Muscle of arm (tissue), 1 donor: ENCODE measurements at regions not wholly inside any gene's neighbourhood (a gene's known extent, or its start where the extent isn't known, plus 50 kb on each side); places are given as distances from the start of the nearest gene placed in this dataset.
A peak's percentile ranks its signal among the peaks of the same experiment; 100 is the strongest.

Experiments
- DNase-seq: peaks from one replicate; pipeline ENCODE4 v3.0.0-alpha.2; 2013

DNA sequence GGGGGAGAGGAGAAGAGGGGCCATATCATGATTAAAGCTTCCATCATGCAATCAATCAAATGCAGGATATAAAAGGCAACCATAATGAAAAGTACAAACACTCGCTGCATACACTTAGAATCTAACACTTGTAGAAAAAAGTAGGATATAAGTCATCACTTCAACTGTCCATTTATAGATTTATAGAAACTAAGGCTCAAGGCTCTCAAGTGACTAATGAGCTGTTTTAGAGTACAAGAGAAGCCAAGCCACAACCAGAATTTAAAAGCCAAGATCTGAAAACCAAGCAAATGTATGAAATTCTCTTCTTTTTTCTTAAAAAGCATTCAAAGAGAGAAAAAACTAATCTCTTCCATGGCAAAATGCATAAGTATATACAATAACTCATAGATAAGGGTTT is 160.2 kb upstream of the BLID start:
- no peak for DNase-seq

DNA sequence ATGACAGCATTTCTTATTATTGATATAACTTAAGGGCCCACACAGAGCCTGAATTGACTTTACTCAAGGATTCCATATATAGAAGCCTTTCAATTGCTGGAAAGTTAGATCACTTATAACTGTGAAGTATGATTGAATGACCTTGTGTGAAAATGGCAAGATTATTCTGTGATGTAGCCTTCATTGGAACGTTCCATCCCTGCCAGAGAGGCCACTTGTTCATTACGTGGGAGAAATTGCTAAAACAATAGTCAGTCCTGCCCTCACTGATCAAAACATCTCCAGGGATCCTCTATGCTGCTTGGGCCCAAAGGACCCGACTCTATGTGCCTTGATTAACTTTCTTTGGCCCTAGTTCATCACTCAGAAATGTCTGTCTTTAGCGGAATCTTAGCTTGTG is 159.5 kb upstream of the BLID start:
- no peak for DNase-seq

DNA sequence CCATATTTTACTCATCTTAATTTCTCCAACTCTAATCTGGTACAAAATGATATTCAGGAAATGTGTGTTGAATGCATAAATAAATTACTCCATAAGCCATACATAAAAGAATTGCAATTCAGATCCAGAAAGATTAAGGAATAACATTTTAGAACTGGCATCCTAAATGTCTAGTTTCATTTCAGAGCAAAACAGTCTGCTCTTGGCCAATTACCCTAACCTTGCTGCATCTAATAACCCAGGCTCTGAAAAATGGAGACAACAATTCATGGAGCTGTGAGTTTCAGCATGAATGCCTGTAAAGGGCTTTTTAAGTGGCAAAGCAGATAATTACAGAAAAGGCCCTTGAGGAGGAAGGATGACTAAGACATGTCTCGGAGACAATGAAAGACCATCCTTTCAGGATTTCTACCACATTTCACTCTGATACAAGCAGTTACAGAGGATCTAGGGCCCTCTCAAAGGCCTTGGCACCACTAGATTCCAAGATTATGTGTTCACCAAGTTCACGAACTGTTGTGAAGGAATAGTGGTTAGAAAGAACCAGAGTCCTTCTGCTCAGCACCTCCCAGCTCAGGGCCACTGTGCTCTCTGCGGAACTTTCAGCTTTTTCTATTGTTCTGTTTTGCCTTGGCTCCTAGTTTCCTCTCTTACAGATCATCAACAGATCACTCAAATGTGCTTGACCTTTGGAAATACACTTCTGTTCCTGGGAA is 157.6 kb upstream of the BLID start:
- DNase-seq, result no peak

DNA sequence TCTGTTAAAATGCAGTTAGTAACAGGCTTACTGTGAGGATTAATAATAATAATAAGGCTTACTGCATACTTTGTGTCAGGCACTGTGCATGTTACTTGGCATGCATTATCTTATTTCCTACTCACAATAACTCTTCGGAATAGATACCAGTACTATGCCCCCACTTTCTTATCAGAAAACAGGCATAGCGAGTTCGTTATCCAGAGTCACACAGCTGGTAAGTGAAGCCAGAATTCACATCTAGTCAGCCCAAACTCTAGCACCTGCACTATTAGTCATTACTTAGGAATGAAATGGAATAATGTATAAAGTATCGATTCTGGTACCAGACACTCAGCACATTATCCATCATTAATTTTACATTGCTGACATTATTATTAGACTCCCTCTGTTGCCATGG is 155.7 kb upstream of the BLID start:
- DNase-seq, result no peak

DNA sequence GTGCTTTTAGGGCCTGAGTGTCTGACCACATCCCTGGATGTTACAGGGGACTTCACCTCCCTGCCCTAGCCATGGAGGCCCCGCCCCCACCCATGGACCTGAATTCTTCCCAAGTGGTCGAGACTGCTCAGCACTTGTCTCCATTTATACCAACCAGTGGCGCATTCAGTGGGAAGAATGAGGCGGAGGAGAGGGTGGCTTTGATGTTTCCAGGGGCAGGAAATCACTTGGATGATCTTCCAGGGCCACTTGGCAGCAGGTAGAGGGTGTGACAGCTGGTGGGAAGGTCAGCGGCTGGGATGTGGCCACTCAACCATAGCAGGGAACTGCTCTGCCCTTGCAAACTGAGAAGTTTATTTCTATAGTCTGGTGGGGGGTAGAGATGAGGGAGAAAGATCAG is 155.1 kb upstream of the BLID start:
- no peak for DNase-seq

DNA sequence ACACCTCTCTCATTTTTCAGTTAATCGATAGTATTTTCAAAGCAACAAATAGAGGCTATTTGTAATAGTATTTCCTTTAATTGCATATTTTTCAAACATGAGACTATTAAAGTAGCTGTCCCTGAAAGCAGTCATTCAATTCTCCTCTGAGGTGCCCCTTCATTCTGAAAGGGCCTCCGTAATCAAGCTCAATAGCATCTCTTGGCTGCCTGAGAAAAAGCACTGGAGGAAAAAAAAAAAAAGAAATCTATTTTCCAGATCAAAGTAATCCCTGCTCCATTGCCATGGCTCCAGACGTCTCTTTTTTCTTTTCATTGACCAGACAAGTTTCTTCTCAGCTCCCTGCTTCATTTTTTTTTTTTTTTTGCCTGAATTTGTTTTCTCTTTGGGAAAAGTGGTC is 154.5 kb upstream of the BLID start:
- DNase-seq, result no peak

DNA sequence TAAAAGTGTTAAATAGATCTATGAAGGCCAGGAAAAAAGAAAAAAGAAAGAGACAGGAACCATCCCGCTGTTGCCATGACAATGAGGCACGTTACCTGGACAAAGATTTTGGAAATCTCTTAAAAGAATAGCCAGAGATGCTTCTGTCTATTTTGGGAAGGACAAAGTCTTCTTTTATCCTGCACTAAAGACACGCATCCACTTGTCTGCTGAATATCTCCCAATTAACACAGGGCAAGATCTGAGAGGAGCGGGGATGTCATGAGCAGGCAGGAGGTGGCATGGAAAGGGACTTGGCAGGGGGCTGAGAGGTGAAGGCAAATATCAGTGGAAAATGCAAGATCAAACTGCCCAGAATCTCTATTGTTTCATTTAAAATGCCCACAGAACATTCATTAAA is 153.8 kb upstream of the BLID start:
- no peak for DNase-seq

DNA sequence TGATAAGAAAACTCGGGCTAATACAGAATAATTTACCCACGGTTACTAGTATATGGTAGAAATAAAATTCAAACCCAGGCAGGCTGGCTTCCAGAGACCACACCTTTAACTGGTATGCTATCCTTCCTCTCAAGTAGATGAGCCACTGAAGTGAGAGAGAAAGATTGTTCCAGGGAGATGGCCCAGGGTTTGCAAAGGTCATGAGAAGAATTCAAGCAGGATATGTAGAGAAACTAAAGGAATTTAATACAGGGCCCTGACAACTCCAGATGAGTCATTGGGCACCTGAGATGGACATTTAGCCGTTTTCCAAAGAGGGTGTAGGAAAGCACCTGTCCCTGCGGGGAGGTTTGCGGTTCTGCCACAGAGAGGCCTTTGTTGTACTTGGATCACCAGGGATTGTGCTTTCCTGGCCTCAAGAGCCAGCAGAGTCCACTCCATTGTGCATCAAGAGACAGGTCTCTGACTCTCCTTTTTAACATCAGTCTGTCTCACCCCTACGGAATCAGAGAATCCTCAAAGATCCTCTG is 152.7 kb upstream of the BLID start:
- DNase-seq, result no peak

DNA sequence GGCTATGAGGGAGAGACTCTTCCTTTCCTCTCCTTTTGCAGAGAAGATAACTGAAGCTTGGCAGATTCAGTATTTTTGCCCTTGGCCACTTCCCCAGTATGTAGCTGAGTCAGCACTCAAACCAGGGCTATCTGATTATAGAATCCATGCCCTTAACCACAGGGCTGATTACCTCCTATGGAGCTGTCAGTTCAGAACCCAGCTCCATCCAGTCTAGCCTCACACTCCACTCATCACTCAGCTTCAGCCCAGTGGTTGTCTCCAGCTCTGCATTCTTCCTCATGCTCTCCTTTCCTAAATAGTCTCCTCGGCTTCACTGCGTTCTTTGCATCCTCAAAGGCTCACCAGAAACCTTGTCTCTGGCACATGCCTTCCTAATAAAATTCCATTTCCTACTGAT is 151.6 kb upstream of the BLID start:
- no peak for DNase-seq

DNA sequence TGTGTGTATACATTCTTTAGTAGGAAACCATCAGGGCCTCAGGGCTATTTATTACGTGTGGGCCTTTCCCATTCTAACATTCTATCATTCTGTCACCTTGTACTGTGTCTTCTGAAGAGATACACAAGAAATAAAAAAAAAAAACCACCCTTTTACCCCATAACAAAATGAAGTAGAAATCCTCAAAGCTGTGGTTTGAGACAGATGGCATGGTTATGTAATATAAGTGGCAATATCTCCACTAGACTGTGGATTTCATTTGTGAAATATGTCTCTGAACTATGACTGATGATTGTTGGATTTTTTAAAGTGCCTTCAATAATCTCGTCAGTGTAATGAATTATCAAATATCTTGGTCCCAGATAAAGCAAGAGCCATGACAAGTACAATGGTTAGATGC is 150.0 kb upstream of the BLID start:
- no peak for DNase-seq

DNA sequence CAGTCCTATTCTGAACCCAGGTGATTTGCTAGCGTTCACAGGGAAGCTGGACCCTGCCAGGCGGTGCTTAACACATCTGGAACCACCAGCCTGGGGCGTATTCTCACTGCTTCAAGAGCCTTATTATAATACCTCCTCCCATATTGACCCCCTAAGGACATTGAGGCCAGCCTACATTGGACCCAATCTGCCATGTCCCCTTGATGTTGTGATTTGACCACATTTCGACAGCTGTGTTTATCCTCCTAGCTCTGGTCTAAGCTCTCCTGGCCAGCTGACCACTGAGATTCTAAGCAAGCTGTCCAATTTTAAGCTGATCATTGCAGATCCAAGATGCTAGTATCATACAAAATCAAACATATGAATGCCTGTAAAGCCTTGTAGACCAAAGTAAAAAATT is 148.1 kb upstream of the BLID start:
- DNase-seq, result no peak

DNA sequence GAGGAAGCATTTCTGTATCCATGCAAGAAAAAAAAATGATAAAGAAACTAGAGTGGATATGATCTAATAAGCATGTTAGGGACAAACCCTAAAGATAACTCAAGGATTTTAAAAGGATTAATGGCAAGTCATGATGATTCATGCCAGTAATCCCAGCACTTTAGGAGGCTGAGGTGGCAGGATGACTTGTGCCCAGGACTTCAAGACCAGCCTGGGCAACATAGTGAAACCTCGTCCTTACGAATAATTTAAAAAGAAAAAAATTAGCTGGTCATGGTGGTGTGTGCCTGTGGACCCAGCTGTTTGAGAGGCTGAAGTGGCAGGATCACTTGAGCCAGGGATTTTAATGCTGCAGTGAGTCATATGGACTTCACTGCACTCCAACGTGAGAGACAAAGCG is 145.5 kb upstream of the BLID start:
- no peak for DNase-seq

DNA sequence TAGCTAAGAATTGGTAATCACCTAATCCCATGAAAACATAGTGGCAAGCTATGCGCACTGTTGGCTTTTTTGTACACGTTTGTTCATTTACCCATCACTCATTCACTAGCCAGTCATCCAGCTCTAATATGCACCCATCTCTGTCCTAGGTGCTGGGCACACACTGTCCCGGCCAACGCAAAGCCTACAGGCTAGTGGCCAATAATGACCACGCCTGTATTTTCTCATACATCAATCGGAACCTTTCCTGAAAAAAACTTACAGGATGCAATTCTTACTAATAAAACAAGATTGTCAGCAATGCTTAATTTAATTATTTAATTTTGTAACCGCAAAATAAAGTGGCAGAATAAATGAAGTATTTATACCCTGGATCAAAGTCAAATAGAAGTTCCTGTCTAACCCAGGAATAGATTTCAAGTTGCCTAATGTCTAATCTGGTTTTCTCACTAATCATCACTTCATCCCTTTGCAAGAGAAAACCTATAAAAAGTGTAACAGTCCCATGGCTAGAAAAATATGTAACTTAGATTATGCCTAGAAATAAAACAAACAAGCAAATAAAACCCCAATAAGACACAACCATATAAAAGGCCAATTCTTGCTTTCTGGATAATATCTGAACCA is 143.3 kb upstream of the BLID start:
- no peak for DNase-seq

DNA sequence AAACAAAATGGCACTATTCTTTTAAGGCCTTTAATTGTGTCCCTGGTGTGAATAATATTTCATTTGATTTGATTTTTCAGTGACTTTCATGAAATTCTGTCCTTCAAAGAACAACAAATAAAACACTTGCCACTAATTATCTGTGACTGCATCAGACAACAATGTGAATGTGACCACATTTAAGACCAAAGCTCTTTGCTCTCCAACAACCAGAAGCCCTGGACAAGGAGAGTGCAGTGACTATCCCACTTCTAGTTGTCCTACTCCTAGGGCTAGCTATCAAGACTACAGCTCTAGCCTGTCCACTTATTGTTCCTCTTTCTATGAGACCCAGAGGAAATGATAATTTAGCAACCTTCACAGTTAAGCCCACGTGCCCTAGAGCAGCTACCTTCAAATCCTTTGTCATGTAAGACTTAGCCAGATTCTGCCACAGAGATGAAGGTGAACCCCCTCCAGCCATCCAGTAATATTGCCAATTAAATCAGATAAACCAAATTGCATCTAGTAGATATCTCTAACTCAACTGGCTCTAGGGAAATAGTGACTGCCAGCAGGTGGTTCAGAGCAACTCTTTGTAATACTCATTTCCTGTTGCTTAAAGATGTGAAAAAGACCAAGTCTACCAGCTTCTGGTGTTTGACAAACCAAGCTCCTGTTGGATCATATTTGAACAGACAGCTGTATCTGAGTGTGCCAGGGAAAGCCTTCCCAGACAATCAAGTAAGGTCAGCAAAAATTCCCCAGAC is 142.6 kb upstream of the BLID start:
- no peak for DNase-seq

DNA sequence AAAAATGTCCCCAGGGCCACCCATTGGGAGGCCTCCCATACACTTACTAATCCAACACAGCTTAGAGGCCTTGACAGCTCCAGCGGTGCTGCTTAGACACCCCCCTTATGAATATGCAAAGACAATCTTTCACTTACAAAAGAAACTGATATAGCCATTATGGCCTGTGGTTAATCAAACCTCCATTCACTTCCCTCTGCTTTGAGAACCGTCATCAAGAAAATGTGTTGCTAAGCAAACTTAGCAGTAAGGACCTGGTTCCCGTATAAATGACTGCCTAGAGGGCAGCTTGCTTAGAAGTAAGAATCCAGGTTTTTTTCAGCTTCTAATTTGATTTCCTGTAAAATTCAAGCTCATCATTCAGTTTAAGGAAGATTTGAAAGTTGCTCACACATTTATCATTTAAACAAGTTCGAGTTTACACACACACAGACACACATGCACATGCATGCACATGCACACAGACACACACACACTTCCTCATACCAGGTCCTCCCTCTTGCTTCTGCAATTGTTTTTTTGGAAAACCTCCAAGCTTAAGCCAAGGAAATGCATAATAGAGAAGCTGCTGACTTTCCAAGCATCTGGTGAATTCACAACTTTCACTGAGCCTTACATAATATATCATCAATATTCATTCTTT is 137.7 kb upstream of the BLID start:
- DNase-seq, result peak; percentile 63

DNA sequence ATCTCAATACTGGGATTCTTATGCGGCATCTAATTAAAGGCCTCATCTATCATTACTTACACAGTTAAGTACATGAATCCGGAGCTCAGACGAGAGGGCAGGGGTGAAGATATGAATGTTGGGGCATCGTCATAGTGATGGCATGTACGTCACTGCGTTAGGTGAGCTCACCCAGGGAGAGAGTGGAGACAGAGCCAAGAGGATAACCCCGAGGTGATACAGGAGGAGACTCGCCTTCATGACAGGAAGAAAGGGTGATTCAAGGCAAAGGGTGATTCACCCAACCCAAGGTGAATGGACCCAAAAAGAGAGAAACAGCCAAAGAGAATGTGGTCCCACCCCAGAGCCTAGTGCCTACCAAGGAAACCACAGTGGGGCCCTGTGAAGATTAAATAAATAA is 132.9 kb upstream of the BLID start:
- DNase-seq, result no peak

DNA sequence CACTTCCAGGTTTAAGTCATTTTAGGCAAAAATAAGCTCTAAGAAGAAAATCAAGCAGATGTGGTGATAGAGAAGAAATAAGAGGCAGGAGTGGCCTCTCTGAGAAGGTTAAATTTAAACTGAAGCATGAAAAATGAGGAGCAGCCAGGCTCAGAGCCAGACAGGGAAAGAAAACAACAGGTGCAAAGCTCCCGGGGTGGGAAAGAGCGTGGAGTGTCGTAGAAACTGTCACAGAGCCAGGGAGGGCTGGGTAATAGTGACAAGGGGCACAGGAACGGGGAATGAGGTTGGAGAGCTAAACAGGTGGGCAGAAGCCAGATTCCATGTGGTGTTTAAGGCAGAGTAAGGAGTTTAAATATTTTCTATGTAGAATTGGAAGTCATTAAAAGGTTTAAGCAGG is 132.1 kb upstream of the BLID start:
- DNase-seq, result peak; percentile 55

DNA sequence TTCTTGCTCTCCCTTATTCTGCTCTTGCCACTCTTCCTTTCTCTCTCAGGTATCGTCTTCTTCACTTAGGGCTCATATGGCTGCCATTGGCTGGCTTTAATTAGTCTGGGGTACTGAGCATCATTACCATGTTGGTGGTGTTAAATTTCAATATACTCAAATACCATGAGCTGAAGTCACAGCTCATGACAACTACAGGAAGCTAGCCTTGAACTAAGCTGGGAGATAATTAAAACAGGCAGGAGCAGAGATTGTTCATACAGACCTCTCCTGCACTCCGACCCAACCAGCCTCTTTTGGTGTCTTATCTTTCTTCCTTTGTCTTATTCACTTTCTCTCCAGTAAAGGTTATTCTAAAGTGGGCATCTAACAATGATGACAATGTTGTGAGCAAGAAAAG is 130.9 kb upstream of the BLID start:
- DNase-seq, result no peak

DNA sequence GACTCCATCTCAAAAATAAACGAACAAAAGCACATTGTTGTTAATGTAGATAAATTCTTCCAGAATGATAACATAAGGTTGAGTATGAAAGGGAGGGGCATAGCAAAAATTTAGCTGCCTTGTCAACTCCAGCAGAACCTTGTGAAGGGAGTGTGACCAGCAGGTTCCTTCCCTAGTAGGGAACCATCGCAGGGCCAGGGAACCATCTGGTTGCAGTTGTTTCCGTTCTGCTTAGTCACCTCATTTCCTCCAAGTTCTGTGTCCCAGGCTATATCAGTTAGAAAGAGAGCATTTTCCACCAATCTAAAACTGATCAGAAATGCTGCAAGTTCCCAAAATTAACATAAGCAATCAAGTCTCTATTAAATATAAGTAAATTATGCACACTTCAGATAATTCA is 126.7 kb upstream of the BLID start:
- DNase-seq, result no peak

DNA sequence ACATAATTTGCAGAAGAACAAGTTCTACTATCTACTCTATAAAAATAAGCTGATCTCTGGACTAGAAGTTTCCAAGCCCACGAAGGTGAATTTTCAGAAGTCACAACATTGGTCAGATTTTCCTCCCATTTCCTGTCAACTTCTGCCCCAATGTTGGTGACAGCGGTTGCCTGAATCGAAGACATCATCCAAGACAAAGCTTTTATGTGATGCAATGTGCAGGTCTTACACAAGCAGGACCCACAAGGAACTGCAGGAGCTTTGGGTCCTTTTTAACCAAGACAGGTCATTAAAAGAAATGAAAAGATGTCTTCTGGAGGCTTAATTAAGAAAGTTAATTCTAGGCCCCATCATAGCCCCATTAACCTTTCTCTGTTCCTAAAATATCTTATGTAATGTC is 125.6 kb upstream of the BLID start:
- no peak for DNase-seq

DNA sequence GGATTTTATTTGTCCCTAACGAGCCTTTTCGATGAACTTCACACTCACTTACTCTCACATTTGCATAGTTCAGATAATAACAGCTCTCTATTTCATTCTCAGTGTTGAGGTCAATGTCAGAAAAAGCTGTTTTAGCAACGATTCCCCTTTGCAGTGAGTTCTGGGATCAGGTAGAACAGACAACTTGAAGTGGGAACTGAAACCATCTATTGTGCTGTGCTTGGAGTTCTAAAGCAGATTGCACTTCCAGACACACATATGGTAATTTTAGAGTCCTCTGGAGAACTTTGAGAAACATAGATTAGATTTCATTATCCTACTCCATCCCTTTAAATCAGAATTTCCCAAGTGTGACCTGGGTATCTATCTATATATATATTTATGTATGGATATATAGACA is 124.6 kb upstream of the BLID start:
- DNase-seq, result no peak

DNA sequence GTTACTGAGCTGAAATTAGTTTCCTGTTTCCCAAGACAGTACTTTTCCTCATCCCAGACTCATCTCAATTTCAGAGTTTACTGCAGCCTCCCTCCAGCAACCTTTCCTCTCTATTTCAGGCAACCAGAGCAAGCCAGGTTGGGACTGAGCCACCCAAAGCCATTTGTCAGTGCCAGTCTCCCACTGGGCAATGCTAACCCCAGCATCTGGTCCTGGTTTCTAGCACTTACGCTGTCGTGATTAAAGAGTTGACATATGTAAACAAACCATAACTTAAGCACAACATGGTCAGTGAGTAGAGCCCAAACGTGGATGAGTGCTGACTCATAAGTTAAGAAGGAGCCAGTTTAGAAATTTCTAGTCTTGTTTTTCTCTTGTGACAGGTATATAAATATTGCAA is 119.6 kb upstream of the BLID start:
- no peak for DNase-seq

DNA sequence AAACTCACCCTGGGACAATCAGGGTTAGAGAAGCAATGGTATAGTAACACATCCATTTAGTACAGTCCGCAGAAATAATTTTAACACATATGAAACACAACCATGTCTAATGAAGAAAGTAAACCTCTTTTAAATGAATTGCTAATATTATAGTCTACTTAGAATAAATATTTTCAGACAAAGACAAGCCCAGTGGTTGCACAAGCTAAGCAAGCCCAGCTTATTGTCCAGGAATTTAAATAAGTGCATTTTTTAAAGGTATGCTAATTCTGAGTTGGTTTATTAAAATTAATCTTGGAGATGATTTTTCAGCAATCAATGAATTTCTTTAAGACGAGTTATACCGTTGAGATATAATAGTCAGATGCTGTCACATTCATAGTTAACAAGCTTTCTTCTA is 118.8 kb upstream of the BLID start:
- DNase-seq, result no peak
